ENCODE measurements at regions not wholly inside any gene's neighbourhood (a gene's known extent, or its start where the extent isn't known, plus 50 kb on each side); places are given as distances from the start of the nearest gene placed in this dataset.
"Not testable (repeated sequence)": the region's sequence is repeated elsewhere in the genome, so short reads cannot be mapped to it uniquely, and the experiment has no call there.

- DNase-seq, result no peak
- in situ Hi-C loops (cut with MboI; ENCODE audit: low pct_unique_long_range_greater_than_20kb, low sequenced_read_pairs), result no loop called here
These were observed 596.1 kb upstream of the NRSN1 start for GRCh38 chr6:23529902-23530301.

- no peak for DNase-seq
- in situ Hi-C loops (cut with MboI; ENCODE audit: low pct_unique_long_range_greater_than_20kb, low sequenced_read_pairs), result no loop called here
These were observed 594.3 kb upstream of the NRSN1 start for GRCh38 chr6:23531666-23532065.

GRCh38 chr6:23532227-23532626 is 593.8 kb upstream of the NRSN1 start:
- no peak for DNase-seq
- in situ Hi-C loops (cut with MboI; ENCODE audit: low pct_unique_long_range_greater_than_20kb, low sequenced_read_pairs), result no loop called here

GRCh38 chr6:23533311-23533710 is 592.7 kb upstream of the NRSN1 start:
- in situ Hi-C loops (cut with MboI; ENCODE audit: low pct_unique_long_range_greater_than_20kb, low sequenced_read_pairs), result no loop called here

GRCh38 chr6:23533944-23534343 is 592.1 kb upstream of the NRSN1 start:
- DNase-seq, result no peak
- in situ Hi-C loops (cut with MboI; ENCODE audit: low pct_unique_long_range_greater_than_20kb, low sequenced_read_pairs), result no loop called here

More at GRCh38 chr6:23533311-23533710, 592.7 kb upstream of the NRSN1 start:
- DNase-seq, result no peak

- in situ Hi-C loops (cut with MboI; ENCODE audit: low pct_unique_long_range_greater_than_20kb, low sequenced_read_pairs), result no loop called here
- no peak for DNase-seq
These were observed 591.7 kb upstream of the NRSN1 start for GRCh38 chr6:23534351-23534750.

- DNase-seq, result no peak
- in situ Hi-C loops (cut with MboI; ENCODE audit: low pct_unique_long_range_greater_than_20kb, low sequenced_read_pairs), result no loop called here
These were observed 590.9 kb upstream of the NRSN1 start for GRCh38 chr6:23535101-23535500.

GRCh38 chr6:23537828-23538227 is 588.2 kb upstream of the NRSN1 start:
- no peak for DNase-seq
- in situ Hi-C loops (cut with MboI; ENCODE audit: low pct_unique_long_range_greater_than_20kb, low sequenced_read_pairs), result no loop called here

- DNase-seq, result no peak
- in situ Hi-C loops (cut with MboI; ENCODE audit: low pct_unique_long_range_greater_than_20kb, low sequenced_read_pairs), result no loop called here
These were observed 578.2 kb upstream of the NRSN1 start for GRCh38 chr6:23547851-23548250.

GRCh38 chr6:23554953-23555352 is 571.1 kb upstream of the NRSN1 start:
- in situ Hi-C loops (cut with MboI; ENCODE audit: low pct_unique_long_range_greater_than_20kb, low sequenced_read_pairs); DNase-seq: not testable (repeated sequence)

- in situ Hi-C loops (cut with MboI; ENCODE audit: low pct_unique_long_range_greater_than_20kb, low sequenced_read_pairs), result no loop called here
- no peak for DNase-seq
These were observed 566.2 kb upstream of the NRSN1 start for GRCh38 chr6:23559587-23560343.

- in situ Hi-C loops (cut with MboI; ENCODE audit: low pct_unique_long_range_greater_than_20kb, low sequenced_read_pairs), result no loop called here
- DNase-seq, result no peak
These were observed 564.3 kb upstream of the NRSN1 start for GRCh38 chr6:23561732-23562131.

GRCh38 chr6:23562554-23562953 is 563.5 kb upstream of the NRSN1 start:
- in situ Hi-C loops (cut with MboI; ENCODE audit: low pct_unique_long_range_greater_than_20kb, low sequenced_read_pairs), result no loop called here
- DNase-seq, result no peak

GRCh38 chr6:23563323-23563722 is 562.7 kb upstream of the NRSN1 start:
- in situ Hi-C loops (cut with MboI; ENCODE audit: low pct_unique_long_range_greater_than_20kb, low sequenced_read_pairs), result no loop called here
- no peak for DNase-seq

GRCh38 chr6:23566418-23566817 is 559.6 kb upstream of the NRSN1 start:
- DNase-seq, result no peak
- in situ Hi-C loops (cut with MboI; ENCODE audit: low pct_unique_long_range_greater_than_20kb, low sequenced_read_pairs), result no loop called here

GRCh38 chr6:23568292-23568691 is 557.7 kb upstream of the NRSN1 start:
- no peak for DNase-seq
- in situ Hi-C loops (cut with MboI; ENCODE audit: low pct_unique_long_range_greater_than_20kb, low sequenced_read_pairs), result no loop called here

- DNase-seq, result no peak
- in situ Hi-C loops (cut with MboI; ENCODE audit: low pct_unique_long_range_greater_than_20kb, low sequenced_read_pairs), result no loop called here
These were observed 541.8 kb upstream of the NRSN1 start for GRCh38 chr6:23584134-23584763.

GRCh38 chr6:23587582-23587981 is 538.4 kb upstream of the NRSN1 start:
- in situ Hi-C loops (cut with MboI; ENCODE audit: low pct_unique_long_range_greater_than_20kb, low sequenced_read_pairs), result no loop called here
- DNase-seq, result no peak

GRCh38 chr6:23589811-23590210 is 536.2 kb upstream of the NRSN1 start:
- in situ Hi-C loops (cut with MboI; ENCODE audit: low pct_unique_long_range_greater_than_20kb, low sequenced_read_pairs), result no loop called here
- DNase-seq, result no peak

GRCh38 chr6:23590498-23591126 is 535.4 kb upstream of the NRSN1 start:
- in situ Hi-C loops (cut with MboI; ENCODE audit: low pct_unique_long_range_greater_than_20kb, low sequenced_read_pairs), result no loop called here
- no peak for DNase-seq
